GM04504 (cell line): ENCODE measurements at regions not wholly inside any gene's neighbourhood (a gene's known extent, or its start where the extent isn't known, plus 50 kb on each side); places are given as distances from the start of the nearest gene placed in this dataset.
"Not testable (repeated sequence)": the region's sequence is repeated elsewhere in the genome, so short reads cannot be mapped to it uniquely, and the experiment has no call there.

Experiments used
- DNase-seq: peaks from one replicate; pipeline ENCODE4 v3.0.0-alpha.2; 2012; ENCODE audit warnings: low read depth

- no peak for DNase-seq
Observed at GRCh38 chr14:89489761-89490437, 72.9 kb upstream of the FOXN3 start.

DNA sequence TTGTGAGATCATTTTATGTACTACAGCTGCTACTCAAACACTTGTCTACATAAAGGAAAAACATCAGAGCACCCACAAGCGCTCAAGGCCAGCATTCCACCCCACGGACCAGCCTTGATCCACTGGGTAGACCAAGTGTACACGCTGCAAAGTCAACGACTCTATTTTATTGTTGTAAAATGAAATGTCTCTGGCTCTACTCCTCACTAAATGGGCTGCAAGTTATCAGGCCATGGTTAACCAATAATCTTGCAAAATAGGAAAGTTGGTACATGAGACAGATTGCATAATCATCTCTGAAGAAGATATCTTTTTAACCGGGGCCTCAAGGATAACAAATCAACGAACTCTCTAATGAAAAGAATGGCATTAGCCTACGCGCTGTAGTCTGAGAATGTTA, 69.9 kb upstream of the FOXN3 start:
- no peak for DNase-seq

DNA sequence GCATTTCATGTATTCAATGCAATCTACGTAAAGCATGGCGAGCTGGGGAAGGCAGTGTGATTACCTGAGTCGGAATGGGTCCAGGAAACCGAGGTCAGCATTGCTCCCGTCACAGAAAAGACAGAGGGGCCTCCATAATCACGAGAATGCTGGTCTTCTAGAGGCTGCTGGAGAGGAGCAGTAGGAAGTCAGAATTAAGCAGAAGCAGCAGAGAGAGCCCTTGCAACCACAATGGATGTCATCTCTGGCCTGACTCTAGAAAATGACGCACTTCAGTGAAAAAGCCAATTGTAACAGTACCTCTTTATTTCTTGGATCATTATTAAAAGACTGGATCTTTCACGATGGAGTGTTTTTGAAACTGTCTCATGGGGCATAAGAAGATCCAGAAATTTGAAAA, 69.5 kb upstream of the FOXN3 start:
- no peak for DNase-seq

- no peak for DNase-seq
Observed at GRCh38 chr14:89485264-89485663, 68.2 kb upstream of the FOXN3 start.

- no peak for DNase-seq
Observed at GRCh38 chr14:89484051-89484844, 67.2 kb upstream of the FOXN3 start.

GRCh38 chr14:89481196-89481595, 64.2 kb upstream of the FOXN3 start:
- no peak for DNase-seq

- no peak for DNase-seq
Observed at GRCh38 chr14:89480278-89480677, 63.2 kb upstream of the FOXN3 start.

- DNase-seq = peak; percentile 7
Observed at GRCh38 chr14:89479802-89480201, 62.8 kb upstream of the FOXN3 start.

GRCh38 chr14:89477391-89477790, 60.4 kb upstream of the FOXN3 start:
- no peak for DNase-seq

- no peak for DNase-seq
Observed at GRCh38 chr14:89476354-89476896, 59.4 kb upstream of the FOXN3 start.

- no peak for DNase-seq
Observed at GRCh38 chr14:89474464-89474863, 57.4 kb upstream of the FOXN3 start.

- peak; percentile 8 for DNase-seq
Observed at GRCh38 chr14:89473989-89474388, 57.0 kb upstream of the FOXN3 start.

GRCh38 chr14:89473569-89473968, 56.5 kb upstream of the FOXN3 start:
- DNase-seq = no peak

DNA sequence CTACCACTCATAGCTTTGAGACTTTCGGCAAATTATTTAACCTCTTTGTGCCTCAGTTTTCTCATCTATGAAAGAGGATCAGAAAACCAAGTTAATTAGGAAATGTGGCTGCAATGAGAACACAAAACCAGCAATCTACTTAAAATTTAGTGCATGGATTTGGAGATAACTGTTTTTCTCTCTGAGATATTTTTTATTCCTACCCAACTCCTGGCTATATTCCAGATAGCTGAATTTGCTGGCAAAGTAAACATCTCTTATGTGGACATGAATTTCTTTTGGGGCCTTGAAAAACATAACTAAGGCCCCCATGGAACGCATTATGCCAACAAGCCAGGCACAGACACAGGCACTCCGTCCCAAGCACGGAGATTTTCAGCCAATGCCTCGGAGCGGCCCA, 53.4 kb upstream of the FOXN3 start:
- no peak for DNase-seq

GRCh38 chr14:89469210-89470198, 52.5 kb upstream of the FOXN3 start:
- DNase-seq = no peak

DNA sequence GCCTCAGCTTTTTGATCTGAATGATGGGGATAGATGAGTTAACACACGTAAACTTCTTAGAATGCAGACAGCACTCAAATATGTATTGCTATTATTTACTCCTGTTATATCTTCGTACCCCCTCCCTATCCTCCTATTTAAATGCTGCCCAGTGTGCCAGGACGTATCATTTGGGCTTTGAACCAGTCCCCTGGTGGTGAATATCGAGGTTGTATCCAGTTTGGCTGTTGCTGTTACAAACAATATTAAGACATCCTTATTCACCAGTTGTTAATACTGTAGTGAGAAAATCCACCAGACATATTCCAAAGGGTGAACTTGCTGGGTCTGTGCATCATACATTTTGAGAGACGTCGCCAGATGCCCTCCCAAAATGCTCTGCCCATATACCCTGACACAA, 51.5 kb upstream of the FOXN3 start:
- no peak for DNase-seq

DNA sequence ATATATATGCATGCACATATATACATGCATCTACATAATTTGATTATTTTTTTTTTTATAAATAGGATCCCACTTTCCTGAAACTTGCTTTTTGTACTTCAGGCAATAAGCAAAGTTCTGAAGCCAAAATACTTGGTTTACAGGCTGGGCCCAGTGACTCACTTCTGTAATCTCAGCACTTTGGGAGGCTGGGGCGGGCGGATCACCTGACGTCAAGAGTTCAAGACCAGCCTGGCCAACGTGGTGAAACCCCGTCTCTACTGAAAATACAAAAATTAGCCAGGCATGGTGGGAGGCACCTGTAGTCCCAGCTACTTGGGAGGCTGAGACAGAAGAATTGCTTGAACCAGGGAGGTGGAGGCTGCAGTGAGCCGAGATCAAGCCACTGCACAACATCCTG, 51.0 kb upstream of the FOXN3 start:
- DNase-seq = not testable (repeated sequence)

DNA sequence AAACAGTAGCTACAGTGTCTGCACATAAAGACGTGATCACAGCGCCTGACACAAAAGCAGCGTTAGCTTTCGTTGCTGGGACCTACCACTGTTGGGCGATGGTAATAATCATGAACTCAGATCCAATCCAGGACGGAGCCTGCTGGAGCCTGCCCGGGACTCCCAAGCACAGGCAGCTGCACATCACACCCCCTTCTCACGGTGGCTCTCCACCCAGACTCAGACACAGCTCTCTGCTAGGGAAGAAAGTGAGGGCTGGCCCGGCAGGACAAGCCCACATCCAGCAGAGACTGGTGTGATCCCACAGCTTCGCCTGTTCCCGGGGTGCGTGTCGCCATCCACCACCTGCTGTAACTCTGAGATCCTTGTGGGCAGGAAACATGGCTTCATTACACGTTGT, 49.9 kb upstream of the FOXN3 start:
- DNase-seq = no peak
